ENCODE measurements at regions not wholly inside any gene's neighbourhood (a gene's known extent, or its start where the extent isn't known, plus 50 kb on each side); places are given as distances from the start of the nearest gene placed in this dataset.

- no peak for DNase-seq (ENCODE audit: extremely low read depth, low read depth)
Observed at GRCh38 chr3:186487819-186488218, 56.4 kb downstream of the CRYGS start.

DNA sequence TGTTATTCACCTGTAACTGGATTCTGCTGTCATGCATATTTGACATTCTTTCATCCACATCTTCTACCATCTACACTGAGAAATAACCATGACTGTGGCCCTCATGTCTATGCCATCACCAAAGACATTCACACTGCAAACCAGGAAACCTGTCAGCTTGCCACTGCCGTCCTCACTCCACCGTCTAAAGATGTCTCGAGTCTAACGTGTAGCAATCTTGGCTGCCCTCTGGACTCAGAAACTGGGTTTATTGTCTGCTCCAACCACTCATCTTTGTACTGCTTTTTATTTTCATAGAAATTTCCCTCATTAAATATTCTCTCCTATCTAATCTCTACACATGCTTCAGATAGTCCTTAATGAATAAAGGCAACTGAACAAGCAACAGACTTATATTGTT is 57.1 kb downstream of the CRYGS start:
- no peak for DNase-seq (ENCODE audit: extremely low read depth, low read depth)

DNA sequence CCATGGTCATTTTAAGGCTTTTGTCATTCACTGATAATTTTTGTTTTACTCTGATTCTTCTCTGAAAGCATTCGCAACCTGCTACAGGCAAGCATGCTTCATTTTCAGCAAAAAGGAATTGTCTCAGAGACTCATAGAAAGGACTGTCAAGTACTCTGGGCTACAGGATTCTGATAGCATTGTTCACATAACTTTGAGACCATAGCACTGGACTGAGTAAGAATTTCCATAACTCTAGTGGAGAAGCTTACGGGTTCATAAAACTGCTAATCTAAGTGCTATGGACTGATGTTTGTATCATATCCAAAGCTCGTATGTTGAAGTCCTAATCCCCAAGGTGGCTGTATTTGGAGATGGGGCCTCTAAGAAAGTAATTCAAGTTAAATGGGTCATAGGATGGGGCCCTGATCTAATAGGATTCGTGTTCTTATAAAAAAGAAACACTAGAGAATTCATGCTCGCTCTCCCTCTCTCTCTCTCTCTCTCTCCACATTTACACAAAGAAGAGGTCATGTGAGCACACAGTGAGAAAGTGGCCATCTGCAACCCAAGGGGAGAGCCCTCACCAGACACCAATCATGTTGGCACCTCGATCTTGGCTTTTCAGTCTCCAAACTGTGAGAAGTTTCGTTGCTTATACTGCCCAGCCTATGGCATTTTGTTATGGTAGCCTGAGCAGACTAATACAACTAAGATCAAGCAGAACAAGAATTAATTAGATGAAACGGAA is 60.4 kb downstream of the CRYGS start:
- no peak for DNase-seq (ENCODE audit: extremely low read depth, low read depth)

- no peak for DNase-seq (ENCODE audit: extremely low read depth, low read depth)
Observed at GRCh38 chr3:186481526-186481925, 62.7 kb downstream of the CRYGS start.

- DNase-seq (ENCODE audit: extremely low read depth, low read depth) = no peak
Observed at GRCh38 chr3:186477876-186478275, 66.3 kb downstream of the CRYGS start.

DNA sequence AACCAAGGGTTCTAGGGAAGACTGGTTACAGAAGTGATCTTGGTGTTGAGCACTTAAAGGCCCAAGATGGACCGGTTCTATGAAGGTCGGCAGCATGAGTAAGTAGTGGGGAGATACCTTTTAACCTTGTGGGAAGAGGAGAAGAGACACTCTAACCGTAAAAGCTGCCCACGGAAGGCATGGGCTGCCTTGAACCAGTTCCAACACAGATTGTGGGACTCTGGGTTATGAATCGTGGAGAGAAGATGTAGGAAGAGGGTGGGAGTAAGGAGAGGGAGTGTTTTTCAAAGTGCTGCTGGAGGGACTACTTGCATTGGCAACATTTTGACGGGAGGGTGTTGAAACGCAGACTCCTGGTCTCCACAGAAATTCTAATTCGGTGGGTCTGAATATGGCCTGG is 67.1 kb downstream of the CRYGS start:
- DNase-seq (ENCODE audit: extremely low read depth, low read depth) = no peak

DNA sequence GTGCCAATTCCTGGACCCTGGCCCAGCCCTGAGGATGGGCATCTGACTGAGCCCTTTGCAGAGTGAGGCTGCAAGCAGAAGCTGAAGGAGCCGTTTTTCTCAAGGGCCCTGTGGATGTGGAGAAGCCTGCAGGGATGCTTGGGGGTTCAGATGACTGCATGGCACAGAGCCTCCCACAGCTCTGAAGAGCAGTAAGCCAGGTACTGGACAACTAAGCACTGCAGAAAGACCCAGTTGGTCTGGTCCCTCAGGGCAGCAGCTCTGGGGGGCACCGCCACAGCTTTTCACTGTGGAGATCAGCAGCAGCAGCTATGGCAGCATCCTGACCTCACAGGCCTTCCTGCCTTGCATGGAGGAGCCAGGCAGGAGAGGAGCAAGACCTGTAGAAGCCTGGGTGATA is 67.6 kb downstream of the CRYGS start:
- DNase-seq (ENCODE audit: extremely low read depth, low read depth) = no peak

- no peak for DNase-seq (ENCODE audit: extremely low read depth, low read depth)
Observed at GRCh38 chr3:186476044-186476468, 68.1 kb downstream of the CRYGS start.

- no peak for DNase-seq (ENCODE audit: extremely low read depth, low read depth)
Observed at GRCh38 chr3:186473166-186473565, 71.0 kb downstream of the CRYGS start.

GRCh38 chr3:186472456-186473008 is 71.6 kb downstream of the CRYGS start:
- no peak for DNase-seq (ENCODE audit: extremely low read depth, low read depth)

- no peak for DNase-seq (ENCODE audit: extremely low read depth, low read depth)
Observed at GRCh38 chr3:186471771-186472170, 72.4 kb downstream of the CRYGS start.

DNA sequence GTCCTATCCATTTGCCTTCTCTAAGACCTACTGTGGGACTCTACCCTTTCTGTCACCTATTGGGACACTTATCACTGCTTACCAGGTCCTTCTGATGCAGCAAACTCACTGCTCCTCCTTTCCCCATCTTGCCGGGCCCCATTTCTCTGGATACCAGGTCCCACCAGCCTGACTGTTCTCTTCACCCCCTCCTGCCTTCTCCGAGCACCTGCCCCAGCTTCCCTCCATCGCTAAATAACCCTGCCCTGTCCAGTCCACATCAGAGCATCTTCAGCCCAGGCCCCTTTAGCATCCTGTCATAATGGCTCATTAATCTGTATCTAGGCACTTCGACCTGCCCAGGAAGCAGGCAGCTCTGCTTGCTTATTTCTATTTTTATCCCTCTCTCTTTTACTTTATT is 74.7 kb downstream of the CRYGS start:
- DNase-seq (ENCODE audit: extremely low read depth, low read depth) = no peak

DNA sequence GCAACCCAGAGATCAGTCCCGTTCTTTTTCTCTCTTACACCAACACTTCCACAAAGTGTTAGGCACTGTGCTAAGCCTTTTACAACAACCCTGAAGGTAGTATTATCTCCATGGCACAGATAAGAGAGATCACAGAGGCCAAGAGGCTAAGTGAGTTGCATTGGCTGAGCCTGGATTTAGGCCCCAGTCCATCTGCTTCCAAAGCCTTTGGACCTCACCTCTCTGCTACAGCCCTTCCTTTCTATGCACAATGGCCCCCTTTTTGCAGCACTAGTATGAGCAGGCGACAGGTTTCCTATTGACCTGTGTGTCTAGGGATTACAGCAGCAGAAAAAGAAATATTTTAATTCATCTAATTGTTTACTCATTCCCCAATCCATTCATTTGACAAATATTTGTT is 76.2 kb downstream of the CRYGS start:
- no peak for DNase-seq (ENCODE audit: extremely low read depth, low read depth)

DNA sequence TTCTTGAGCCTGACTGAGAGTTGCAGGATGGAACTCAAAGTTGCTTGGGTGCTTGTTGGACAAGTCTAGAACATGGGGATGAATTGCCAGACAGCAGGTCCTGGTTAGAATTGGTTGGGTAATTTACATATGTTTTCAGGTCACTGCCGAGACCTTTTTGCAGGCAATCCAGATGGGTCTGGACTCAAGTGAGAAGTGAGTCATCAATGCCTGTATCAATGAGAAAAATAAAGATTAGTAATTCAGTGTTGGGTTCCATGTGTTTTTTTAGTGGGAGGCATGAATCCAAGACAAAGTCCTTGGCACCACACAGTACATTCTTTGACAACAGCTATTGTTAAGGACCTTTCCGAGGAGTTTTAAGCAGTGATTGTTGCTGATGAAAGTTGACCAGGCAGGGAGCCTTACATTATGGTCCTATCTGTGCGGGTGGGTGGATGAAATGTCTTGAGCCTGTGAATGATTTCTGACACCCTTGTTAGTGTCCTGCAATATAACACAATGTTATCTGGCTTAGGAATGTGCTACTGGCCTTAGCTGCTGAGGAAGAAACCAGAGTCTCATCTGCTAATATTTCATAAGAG is 77.7 kb downstream of the CRYGS start:
- DNase-seq (ENCODE audit: extremely low read depth, low read depth) = no peak

DNA sequence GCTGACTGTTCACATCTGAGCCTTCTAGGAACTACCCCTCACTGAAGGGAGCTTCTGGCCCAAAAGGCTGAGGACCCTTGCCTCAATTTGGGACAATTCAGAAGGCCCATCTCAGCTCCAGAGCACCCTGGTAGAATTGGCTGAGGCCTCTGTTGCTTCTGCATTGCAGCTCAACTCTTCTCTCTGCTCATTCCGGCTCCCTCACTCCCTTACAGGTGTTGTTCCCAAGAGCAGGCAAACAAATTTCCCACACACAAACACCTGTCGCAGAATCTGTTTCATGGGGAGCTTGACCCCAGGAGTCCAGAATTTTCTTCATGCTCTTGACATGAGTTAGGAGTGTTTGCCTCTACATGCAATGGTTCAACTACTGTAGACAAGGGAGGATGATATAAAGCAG is 78.7 kb downstream of the CRYGS start:
- no peak for DNase-seq (ENCODE audit: extremely low read depth, low read depth)

DNA sequence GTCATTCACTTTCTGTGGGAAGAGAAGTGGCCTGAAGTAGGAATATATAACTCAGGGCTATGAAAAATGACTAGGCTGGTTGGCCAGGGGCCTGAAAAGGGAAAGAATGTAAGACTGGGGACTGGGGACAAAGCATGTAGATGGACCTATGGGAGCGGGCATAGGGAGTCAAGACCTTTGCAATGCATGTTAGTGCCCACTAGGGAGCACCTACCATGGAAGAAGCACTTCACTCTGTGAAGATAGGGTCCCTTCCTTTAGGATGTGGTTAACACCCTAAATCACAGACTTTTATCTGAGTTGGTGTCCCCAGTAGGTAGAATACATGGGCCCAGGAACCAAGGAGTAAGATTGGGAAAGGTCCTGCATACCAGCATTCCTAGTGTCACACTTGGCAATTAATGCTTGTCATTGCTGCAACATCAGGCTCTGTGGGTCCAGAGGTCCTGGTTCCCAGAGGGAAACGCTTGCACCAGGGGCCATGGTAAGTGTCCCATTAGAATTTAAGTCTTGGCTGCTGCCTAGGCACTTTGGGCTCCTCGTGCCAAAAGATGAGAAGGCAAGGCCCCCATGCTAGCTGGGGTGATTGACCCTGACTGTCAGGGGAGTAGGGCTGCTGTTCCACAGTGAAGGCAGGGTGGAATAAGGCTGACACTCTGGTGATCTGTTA is 79.6 kb downstream of the CRYGS start:
- no peak for DNase-seq (ENCODE audit: extremely low read depth, low read depth)

GRCh38 chr3:186461141-186461540 is 83.0 kb downstream of the CRYGS start:
- DNase-seq (ENCODE audit: extremely low read depth, low read depth) = no peak

DNA sequence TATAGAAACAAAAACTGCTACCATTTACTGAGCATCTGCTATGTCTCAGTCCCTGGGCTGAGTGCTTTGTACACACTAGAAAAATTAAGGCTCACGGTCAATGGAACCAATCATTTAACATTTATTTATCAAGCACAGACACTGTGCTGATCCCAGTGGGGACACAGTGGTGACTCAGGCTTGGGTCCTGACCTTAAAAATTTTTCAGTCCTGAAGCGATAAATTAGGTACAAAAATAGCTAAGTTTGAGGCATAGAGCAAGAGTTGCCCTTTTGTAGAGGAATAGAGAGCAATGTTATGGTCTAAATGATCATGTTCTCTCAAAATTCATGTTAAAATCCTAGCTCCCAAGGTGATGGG is 85.1 kb downstream of the CRYGS start:
- DNase-seq (ENCODE audit: extremely low read depth, low read depth) = no peak

- no peak for DNase-seq (ENCODE audit: extremely low read depth, low read depth)
Observed at GRCh38 chr3:186458306-186459107, 85.7 kb downstream of the CRYGS start.

- no peak for DNase-seq (ENCODE audit: extremely low read depth, low read depth)
Observed at GRCh38 chr3:186457236-186457635, 86.9 kb downstream of the CRYGS start.

GRCh38 chr3:186456731-186457191 is 87.4 kb downstream of the CRYGS start:
- DNase-seq (ENCODE audit: extremely low read depth, low read depth) = no peak
